Type B pancreatic cell (in vitro differentiated cells): ENCODE measurements at regions not wholly inside any gene's neighbourhood (a gene's known extent, or its start where the extent isn't known, plus 50 kb on each side); places are given as distances from the start of the nearest gene placed in this dataset.

Source experiments
- DNase-seq: peaks from one replicate; pipeline ENCODE4 v3.0.0; 2021; ENCODE audit warnings: mixed read lengths; ENCODE audit not compliant: unreplicated experiment; ENCODE audit errors: extremely low spot score
- H3K27ac Mint-ChIP-seq: 2 replicates; pipeline ENCODE4 v1.8.0; 2021; ENCODE audit warnings: mild to moderate bottlenecking, mixed read lengths
- H3K27me3 Mint-ChIP-seq: 2 replicates; pipeline ENCODE4 v1.8.0; 2021; ENCODE audit warnings: mixed read lengths
- H3K36me3 Mint-ChIP-seq: 2 replicates; pipeline ENCODE4 v1.8.0; 2021; ENCODE audit warnings: mixed read lengths
- H3K4me1 Mint-ChIP-seq: one replicate; pipeline ENCODE4 v1.8.0; 2021; ENCODE audit warnings: mixed read lengths; ENCODE audit not compliant: unreplicated experiment
- H3K4me3 Mint-ChIP-seq: 2 replicates; pipeline ENCODE4 v1.8.0; 2021; ENCODE audit warnings: mild to moderate bottlenecking, mixed read lengths
- H3K9me3 Mint-ChIP-seq: 2 replicates; pipeline ENCODE4 v1.8.0; 2021; ENCODE audit warnings: mixed read lengths
- TF ChIP-seq, protein P1 (sequence below): fragments of 200-600 bp; sonication (generic); conservative IDR thresholded peaks from 2 replicates; pipeline ENCODE4 v1.5.0; 2021; ENCODE audit warnings: antibody characterized with exemption, mild to moderate bottlenecking

DNA sequence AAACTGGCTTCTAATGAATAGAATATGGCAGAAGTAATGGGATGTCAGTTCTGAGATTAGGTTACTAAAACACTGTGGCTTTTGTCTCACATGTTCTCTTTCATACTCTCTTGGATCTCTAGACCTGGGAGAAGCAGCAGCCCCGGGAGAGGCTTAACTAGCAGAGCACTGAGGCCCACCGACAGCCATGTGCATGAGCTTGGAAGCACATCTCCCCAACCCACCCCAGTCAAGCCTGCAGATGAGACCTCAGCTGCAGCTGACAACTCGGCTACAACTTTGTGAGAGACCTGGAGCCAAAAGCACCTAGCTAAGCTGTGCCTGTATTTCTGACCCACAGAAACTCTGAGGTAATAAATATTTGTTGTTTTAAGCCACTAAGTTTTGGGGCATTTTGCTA lies 100.8 kb downstream of the TRIM29 start:
- Mint-ChIP-seq H3K9me3 (peaks cover 23% of the 10 kb centered on the region), H3K36me3 (no peaks in the 10 kb centered on the region), H3K27me3 (no peaks in the 10 kb centered on the region), H3K27ac (no peak overlapping the region), H3K4me3 (no peak overlapping the region), H3K4me1 (no peaks in the 10 kb centered on the region)
- TF ChIP-seq, protein P1, sequence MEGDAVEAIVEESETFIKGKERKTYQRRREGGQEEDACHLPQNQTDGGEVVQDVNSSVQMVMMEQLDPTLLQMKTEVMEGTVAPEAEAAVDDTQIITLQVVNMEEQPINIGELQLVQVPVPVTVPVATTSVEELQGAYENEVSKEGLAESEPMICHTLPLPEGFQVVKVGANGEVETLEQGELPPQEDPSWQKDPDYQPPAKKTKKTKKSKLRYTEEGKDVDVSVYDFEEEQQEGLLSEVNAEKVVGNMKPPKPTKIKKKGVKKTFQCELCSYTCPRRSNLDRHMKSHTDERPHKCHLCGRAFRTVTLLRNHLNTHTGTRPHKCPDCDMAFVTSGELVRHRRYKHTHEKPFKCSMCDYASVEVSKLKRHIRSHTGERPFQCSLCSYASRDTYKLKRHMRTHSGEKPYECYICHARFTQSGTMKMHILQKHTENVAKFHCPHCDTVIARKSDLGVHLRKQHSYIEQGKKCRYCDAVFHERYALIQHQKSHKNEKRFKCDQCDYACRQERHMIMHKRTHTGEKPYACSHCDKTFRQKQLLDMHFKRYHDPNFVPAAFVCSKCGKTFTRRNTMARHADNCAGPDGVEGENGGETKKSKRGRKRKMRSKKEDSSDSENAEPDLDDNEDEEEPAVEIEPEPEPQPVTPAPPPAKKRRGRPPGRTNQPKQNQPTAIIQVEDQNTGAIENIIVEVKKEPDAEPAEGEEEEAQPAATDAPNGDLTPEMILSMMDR: no peak
- DNase-seq: no peak

DNA sequence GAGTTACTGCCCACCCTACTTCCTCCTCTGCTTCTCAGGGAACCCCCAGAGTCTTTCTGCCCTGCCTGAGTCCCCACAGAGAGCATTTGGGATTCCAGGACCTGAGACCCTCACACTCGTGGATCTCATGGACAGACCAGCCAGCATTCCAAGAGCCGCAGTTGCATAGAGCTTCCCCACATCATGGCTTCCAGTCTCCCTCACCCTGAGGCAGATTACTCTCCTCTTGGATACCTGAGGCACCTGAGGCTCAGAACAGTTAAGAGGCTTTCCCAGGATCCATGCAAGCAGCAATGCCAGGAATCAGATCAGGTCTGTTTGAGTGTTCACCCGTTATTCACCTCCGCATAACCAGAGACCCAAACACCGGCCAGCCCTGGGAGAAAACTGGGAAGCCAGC lies 102.2 kb downstream of the TRIM29 start:
- H3K4me1 Mint-ChIP-seq: peaks cover 6% of the 10 kb centered on the region
- peaks cover 6% of the 10 kb centered on the region for H3K27me3 Mint-ChIP-seq
- TF ChIP-seq, protein P1: no peak
- no peaks in the 10 kb centered on the region for H3K36me3 Mint-ChIP-seq
- no peak overlapping the region for H3K4me3 Mint-ChIP-seq
- no peak for DNase-seq
- H3K27ac Mint-ChIP-seq: no peak overlapping the region
- peaks cover 22% of the 10 kb centered on the region for H3K9me3 Mint-ChIP-seq

DNA sequence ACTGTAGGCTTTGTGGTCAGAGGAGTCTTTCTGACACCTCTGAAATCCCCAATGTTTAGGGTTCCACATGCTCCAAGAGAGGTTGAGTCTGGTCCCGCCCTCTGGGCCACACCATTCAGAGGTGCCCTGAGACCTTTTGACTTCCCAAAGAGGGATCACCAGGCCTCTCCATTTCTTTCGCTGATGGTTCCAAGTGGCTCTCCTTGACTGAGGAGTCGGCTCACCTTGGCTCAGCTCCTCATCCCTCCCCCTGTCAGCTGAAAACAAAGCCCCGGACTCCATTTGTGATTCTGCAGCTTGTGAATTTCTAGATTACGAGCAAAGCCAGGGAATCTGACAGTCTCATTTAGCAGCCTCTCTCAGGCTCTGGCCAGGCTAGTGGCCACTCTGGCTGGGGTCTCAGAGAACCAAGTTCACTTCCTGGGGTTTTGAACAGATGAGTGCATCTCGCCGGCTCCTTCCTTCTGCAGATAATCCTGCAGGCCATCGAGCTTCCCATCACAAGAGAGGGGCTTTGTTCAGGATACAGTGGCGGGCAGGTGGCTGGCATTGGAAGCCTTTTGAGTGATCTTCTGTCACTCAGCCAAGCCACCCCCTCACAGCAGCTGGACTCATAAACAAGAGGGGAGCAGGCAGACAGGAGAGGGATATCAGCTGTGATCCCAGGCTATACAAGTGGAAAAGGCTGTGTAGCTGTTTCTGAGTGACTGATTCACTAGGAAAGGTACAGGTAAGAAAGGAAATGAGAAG lies 102.9 kb downstream of the TRIM29 start:
- H3K4me1 Mint-ChIP-seq: peaks cover 6% of the 10 kb centered on the region
- no peak overlapping the region for H3K4me3 Mint-ChIP-seq
- no peak for DNase-seq
- H3K36me3 Mint-ChIP-seq: no peaks in the 10 kb centered on the region
- H3K27me3 Mint-ChIP-seq: peaks cover 6% of the 10 kb centered on the region
- H3K27ac Mint-ChIP-seq: no peak overlapping the region
- TF ChIP-seq, protein P1: no peak
- H3K9me3 Mint-ChIP-seq: peaks cover 22% of the 10 kb centered on the region

DNA sequence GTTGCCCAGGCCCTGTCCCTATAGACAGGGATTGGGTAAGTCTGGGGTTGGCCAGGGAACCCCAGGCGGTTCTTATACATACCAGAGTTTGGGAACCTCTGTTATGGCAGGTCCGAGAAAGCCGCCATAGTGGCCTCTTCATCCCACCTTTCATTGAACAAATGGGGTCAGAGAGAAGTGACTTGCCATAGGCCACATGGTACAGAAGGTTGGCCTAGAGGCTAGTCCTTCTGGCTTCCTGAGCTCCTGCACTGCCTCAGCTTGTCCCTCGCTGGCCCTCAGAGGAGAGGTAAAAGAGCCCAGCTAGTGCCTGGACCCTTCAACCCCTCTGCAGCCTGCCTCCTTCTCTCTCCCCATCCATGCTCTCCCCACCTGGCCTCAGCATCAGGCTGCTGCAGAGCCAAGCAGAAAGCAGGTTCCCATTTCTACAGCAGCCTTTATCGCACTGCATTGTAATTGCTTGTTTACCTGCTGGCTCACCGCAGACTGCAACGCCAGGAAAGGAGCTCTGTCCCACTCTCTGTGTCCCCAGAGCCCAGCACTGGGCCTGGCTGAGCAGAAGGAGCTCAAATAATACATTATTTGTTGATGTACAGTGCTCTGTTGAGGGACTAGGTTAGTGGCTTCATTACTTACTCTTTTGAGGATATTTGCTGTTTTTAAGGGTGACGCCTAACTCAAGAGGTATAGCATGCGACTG lies 103.6 kb downstream of the TRIM29 start:
- Mint-ChIP-seq H3K36me3 (no peaks in the 10 kb centered on the region), H3K4me1 (peaks cover 6% of the 10 kb centered on the region), H3K27me3 (peaks cover 6% of the 10 kb centered on the region), H3K27ac (no peak overlapping the region), H3K4me3 (no peak overlapping the region), H3K9me3 (peaks cover 22% of the 10 kb centered on the region)
- TF ChIP-seq, protein P1: no peak
- peak; percentile 47 for DNase-seq

DNA sequence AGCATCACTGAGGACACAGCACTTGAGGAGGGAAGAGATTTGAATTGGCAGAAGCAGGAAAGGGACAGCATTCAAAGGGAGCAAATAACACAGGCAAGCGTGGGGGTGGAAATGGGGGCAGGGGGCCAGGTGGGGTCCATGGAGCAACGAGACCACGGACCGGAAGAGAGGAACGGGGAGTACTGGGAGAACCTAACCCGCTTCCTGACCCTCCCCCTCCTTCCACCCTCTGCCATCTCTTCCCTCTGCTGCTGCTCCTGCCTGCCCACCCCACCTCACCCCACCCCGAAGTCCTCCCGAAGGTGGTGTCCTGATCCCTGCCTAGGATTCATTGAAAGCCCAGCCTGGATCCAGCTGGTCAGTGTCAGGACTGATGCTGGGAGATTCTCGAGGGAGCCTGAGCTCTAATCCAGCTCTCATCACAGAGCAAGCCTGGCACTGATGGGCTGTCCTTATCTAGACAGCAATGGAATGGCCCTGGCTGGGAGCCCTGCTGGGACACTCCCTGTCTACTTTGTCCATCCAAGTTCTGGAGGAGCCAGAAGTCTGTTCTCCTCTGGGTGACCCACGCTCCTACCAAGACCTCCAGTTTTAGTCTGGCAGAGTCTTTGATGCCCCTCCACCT lies 105.0 kb downstream of the TRIM29 start:
- Mint-ChIP-seq H3K27me3 (peaks cover 9% of the 10 kb centered on the region), H3K36me3 (no peaks in the 10 kb centered on the region), H3K4me1 (peaks cover 12% of the 10 kb centered on the region), H3K4me3 (no peak overlapping the region), H3K9me3 (peaks cover 13% of the 10 kb centered on the region), H3K27ac (no peak overlapping the region)
- TF ChIP-seq, protein P1: no peak
- DNase-seq: peak; percentile 37
